Neural progenitor cell (in vitro differentiated cells): ENCODE measurements at regions not wholly inside any gene's neighbourhood (a gene's known extent, or its start where the extent isn't known, plus 50 kb on each side); places are given as distances from the start of the nearest gene placed in this dataset.

Source experiments
- CTCF ChIP-seq: fragments of 200-600 bp; sonication (generic); IDR thresholded peaks from 2 replicates; pipeline ENCODE4 v1.5.1; 2017; ENCODE audit warnings: antibody characterized with exemption, mild to moderate bottlenecking
- EZH2 ChIP-seq: fragments of 200-600 bp; sonication (generic); IDR thresholded peaks from 2 replicates; pipeline ENCODE4 v1.6.1; 2017; ENCODE audit warnings: antibody characterized with exemption, mild to moderate bottlenecking, moderate library complexity

- TF ChIP-seq CTCF (no peak), EZH2 (no peak)
Observed at GRCh38 chr1:185404907-185405568, 88.0 kb upstream of the IVNS1ABP start.
